ENCODE measurements at regions not wholly inside any gene's neighbourhood (a gene's known extent, or its start where the extent isn't known, plus 50 kb on each side); places are given as distances from the start of the nearest gene placed in this dataset.

GRCh38 chr12:5220835-5221234 lies 177.2 kb downstream of the KCNA5 start:
- TF ChIP-seq CTCF (conservative IDR thresholded peaks at IDR 0.05; ENCODE audit: low read depth): no peak
- POLR2A ChIA-PET (ENCODE audit: low non-redundant PET): no interaction called here
- CTCF ChIA-PET: interaction anchor here (0.6 kb wide), 1 partner anchor 61 kb away, joined by 3 read pairs; no protein-coding TSS in a partner anchor
- DNase-seq (ENCODE audit: low spot score): no peak
- no peak overlapping the region for H3K27ac ChIP-seq

GRCh38 chr12:5222011-5222461 lies 178.4 kb downstream of the KCNA5 start:
- no peak overlapping the region for H3K27ac ChIP-seq
- no peak for DNase-seq (ENCODE audit: low spot score)
- CTCF ChIA-PET: no interaction called here
- no peak for TF ChIP-seq CTCF (conservative IDR thresholded peaks at IDR 0.05; ENCODE audit: low read depth)
- POLR2A ChIA-PET (ENCODE audit: low non-redundant PET): no interaction called here

- POLR2A ChIA-PET (ENCODE audit: low non-redundant PET): no interaction called here
- CTCF ChIA-PET: no interaction called here
- H3K27ac ChIP-seq: no peak overlapping the region
- no peak for DNase-seq (ENCODE audit: low spot score)
- TF ChIP-seq CTCF (conservative IDR thresholded peaks at IDR 0.05; ENCODE audit: low read depth): no peak
These were observed 179.1 kb downstream of the KCNA5 start for GRCh38 chr12:5222729-5223128.

- TF ChIP-seq CTCF (conservative IDR thresholded peaks at IDR 0.05; ENCODE audit: low read depth): no peak
- no peak overlapping the region for H3K27ac ChIP-seq
- POLR2A ChIA-PET (ENCODE audit: low non-redundant PET): no interaction called here
- CTCF ChIA-PET: interaction anchor here (0.6 to 0.8 kb wide), 2 partner anchors 421 to 456 kb away, joined by 3 read pairs; no protein-coding TSS in a partner anchor
- DNase-seq (ENCODE audit: low spot score): no peak
These were observed 180.2 kb downstream of the KCNA5 start for GRCh38 chr12:5223881-5224280.

GRCh38 chr12:5226581-5226980 lies 182.9 kb downstream of the KCNA5 start:
- POLR2A ChIA-PET (ENCODE audit: low non-redundant PET): no interaction called here
- H3K27ac ChIP-seq: no peak overlapping the region
- TF ChIP-seq CTCF (conservative IDR thresholded peaks at IDR 0.05; ENCODE audit: low read depth): no peak
- no peak for DNase-seq (ENCODE audit: low spot score)
- CTCF ChIA-PET: no interaction called here

GRCh38 chr12:5227708-5228373 lies 184.2 kb downstream of the KCNA5 start:
- DNase-seq (ENCODE audit: low spot score): no peak
- ChIA-PET CTCF (interaction anchor here (0.6 kb wide), 1 partner anchor 49 kb away, joined by 4 read pairs; no protein-coding TSS in a partner anchor), POLR2A (ENCODE audit: low non-redundant PET) (no interaction called here)
- H3K27ac ChIP-seq: no peak overlapping the region
- no peak for TF ChIP-seq CTCF (conservative IDR thresholded peaks at IDR 0.05; ENCODE audit: low read depth)
